ENCODE measurements at regions not wholly inside any gene's neighbourhood (a gene's known extent, or its start where the extent isn't known, plus 50 kb on each side); places are given as distances from the start of the nearest gene placed in this dataset.

DNA sequence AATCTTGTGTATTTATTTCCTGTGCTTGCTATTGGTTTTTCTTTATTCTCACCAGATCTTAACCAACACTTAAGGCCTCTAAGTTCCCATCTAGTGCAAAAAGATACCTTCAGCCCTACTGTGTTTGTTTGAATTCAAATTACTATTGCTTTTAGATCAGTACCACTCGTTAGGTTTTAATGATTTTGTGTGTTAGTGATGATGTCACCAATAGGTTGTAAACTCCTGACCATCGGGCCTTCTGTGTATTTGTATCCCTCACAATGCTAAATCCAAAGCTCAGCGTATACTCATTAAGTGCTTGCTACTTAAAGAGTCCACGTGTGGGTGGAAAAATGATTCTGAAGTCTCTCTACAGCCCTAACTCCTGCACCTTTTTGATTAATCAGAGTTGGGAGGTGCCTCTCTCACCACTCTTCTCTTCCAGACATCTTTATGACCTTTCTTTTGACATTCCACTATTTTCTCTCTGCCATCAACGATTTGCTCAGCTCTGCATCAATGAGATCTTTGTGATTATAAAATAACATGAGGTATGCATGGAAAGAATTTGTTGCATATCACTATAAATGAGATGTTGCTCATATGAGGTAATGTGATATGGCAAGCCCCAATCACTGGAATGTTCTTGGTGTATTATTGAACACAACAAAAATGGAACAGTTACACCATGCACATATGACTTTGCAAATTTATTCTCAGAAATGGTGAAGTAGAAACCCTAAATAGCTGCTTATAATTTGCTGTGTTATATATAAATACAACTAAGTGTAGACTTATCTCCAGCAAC is 55.1 kb upstream of the LAMA2 start:
- peak in 1 of 3 donors; percentile 19 for DNase-seq

DNA sequence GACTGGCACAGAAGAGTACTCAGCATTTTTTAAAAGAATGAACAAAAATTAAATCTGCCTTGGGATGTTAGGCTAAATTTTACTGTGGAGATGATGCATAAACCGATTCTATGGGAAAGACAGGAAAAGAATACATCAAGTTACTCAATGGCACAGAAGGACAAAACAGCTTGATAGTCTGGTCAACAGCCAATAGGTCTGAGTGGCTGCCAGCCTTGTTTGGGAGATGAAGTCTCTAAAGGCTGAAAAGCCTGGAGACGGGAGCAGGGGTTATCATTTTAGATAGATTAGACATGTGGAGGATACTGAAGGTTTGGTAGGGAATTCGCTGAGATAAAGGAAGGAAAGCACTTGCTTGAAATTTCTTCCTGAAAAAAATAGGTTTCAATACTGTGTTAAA is 56.3 kb upstream of the LAMA2 start:
- no peak for DNase-seq

DNA sequence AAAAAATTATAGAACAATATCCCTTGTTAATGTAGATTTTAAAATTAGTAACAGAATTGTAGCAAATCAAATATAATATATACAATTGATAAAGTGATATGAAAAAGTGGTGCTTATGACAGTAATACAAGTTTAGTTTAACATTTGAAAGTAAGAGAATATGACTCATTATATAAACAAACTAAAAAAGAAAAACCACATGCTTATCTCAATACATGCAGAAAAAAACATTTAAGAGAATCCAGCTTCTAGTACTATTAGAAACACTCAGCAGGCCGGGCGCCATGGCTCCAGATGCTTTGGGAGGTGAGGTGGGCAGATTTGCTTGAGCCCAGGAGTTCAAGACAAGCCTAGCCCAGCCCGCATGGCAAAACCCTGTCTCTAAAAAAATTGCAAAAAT is 60.7 kb upstream of the LAMA2 start:
- DNase-seq: no peak

DNA sequence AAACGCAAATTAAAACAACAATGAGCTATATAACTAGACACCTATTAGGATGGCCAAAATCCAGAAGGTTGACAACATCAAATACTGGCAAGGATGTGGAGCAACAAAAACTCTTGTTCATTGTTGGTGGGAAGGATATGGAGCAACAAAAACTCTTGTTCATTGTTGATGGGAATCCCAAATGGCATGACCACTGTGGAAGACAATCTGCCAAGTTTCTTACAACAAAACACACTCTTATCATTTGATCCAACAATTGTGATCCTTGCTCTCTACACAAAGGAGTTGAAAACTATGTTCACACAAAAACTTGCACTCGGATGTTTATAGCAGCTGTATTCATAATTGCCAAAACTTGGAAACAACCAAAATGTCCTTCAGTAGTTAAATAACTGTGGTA is 61.8 kb upstream of the LAMA2 start:
- no peak for DNase-seq

DNA sequence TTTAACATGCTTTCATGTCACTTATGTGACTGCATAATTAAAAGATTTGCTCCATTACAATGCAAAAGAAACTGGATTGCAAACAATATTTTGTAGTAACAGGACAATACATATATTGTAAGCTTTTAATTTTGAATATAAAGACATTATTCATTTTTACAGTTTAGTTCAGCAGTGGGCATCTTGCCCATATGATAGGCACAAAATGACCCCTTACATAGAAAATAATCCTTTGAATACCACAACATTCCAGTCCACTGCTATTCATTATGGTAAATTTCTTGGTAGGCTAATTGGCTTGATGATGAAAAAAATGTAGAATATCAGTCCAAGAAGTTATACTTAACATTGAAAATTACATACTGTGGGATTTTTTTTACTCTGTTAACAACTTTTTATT is 74.1 kb upstream of the LAMA2 start:
- no peak for DNase-seq

DNA sequence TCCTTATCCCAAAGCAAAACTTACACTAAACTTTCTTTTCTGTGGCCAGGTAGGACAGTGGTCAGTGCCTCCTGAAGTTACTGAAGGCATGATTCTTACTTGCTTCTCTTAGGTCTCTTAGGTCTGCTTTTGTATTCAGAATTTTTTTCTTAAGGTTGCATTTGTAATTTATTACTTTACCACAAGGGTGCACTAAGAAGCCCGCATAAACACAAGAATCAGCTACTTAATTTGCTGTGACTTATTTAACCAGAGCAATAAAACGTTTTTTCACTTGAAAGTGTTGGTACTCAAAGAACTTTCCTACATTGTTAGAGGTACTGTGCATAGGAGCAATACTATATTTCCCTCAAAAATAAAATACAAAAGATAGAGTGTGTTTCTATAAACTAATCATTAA is 75.4 kb upstream of the LAMA2 start:
- peak; percentile 14 to 49 (median 21) for DNase-seq

DNA sequence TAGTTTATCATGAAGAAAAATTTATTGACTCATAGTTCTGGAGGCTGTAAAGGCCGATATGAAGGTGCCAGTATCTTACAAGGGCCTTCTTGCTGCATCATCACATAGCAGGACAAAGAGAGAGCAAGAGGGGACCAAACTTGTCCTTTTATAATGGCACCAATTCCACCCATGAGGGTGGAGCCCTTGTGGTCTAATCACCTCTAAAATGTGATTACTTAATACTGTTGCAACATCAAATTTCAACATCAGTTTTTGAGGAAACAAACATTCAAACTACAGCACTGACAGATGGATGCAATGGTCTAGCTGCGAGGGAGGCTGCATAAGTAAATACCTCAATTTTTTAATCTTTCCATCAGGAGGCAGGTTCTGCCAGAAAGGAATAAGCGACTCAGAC is 76.7 kb upstream of the LAMA2 start:
- DNase-seq: peak in 1 of 3 donors; percentile 22

DNA sequence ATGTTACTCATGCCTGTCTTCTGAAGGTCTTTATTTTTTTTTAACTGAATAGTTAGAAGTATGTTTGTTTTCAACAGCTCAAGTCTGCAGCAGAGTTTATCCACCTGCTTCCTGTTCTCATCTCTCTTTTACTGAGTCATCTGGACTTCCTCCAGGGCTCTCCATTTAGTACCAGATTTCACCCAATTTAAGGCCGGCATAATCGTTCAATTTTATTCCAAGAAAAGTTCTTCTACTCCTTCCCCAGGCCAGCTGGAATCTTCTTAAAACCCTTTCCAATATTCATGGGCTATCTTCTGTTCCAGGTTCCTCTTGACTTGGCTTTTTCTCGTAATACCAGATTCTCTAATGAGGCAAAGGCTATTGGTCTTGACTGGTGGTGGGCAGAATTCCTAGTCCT is 79.0 kb upstream of the LAMA2 start:
- DNase-seq: no peak

DNA sequence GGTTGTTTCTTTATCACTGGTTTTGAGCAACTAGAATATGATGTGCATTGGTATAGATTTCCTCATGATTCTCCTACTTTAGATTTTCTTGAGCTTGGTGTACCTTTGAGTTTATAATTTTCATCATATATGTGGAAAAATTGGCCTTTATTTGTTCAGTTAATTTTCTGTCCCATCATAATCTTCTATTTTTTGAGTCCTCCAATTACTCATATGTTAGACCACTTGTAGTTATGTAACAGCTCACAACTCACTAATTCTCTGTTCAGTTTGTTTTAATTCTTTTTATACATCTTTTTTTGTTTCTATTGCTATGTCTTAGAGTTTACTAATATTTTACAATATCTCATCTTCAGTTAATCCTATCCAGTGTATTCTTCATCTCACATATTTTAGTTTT is 81.3 kb upstream of the LAMA2 start:
- no peak for DNase-seq

DNA sequence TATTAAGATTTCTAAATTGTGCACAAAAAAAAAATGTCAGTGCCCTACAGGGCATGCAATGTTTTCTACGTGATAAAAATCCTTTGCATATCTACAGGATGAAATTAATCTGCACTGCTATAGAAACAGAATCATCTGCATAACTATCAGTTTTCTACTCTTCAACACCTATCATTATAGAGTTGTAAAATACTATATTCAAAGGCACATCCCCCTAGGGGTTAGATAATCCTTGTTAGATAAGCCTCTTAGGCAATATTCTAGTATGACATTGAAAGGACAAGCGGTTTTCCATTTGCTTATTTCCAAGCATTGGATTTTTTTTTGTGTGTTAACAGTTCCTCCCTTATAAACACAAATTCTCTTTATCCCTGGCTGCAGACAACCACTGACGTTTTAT is 98.7 kb upstream of the LAMA2 start:
- no peak for DNase-seq

DNA sequence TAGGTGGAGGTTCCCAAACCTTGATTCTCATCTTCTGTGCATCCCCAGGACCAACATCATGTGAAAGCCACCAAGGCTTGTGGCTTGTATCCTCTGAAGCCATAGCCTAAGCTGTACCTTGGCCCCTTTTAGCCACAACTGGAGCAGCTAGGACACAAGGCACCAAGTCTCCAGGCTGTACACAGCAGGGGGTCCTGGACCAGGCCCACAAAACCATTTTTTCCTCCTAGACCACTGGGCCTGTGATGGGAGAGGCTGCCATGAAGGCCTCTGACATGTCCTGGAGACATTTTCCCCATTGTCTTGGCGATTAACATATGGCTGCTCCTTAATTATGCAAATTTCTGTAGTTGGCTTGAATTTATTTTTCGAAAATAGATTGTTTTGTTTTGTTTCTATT is 114.8 kb upstream of the LAMA2 start:
- no peak for DNase-seq

DNA sequence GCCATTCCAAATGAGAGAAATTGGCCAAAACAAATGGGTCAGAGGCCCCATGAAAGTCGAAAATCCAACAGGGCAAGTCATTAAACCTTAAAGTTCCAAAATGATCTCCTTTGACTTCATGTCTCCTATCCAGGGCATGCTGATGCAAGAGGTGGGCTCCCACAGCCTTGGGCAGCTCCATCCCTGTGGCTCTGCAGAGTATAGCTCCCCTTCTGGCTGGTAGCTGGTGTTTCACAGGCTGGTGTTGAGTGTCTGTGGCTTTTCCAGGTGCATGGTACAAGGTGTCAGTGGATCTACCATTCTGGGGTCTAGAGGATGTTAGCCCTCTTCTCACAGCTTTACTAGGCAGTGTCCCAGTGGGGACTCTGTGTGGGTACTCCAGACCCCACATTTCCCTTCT is 115.2 kb upstream of the LAMA2 start:
- DNase-seq: no peak

DNA sequence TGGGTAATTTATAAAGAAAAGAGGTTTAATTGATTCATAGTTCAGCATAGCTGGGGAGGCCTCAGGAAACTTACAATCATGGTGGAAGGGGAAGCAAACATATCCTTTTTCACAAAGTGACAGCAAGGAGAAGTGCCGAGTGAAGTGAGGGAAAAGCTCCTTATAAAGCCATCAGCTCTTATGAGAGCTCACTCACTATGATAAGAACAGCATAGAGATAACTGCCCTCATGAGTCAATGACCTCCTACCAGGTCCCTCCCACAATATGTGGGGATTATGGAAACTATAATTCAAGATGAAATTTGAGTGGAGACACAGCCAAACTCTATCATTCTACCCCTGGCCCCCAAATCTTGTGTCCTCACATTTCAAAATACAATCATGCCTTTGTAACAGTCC is 115.8 kb upstream of the LAMA2 start:
- DNase-seq: no peak

DNA sequence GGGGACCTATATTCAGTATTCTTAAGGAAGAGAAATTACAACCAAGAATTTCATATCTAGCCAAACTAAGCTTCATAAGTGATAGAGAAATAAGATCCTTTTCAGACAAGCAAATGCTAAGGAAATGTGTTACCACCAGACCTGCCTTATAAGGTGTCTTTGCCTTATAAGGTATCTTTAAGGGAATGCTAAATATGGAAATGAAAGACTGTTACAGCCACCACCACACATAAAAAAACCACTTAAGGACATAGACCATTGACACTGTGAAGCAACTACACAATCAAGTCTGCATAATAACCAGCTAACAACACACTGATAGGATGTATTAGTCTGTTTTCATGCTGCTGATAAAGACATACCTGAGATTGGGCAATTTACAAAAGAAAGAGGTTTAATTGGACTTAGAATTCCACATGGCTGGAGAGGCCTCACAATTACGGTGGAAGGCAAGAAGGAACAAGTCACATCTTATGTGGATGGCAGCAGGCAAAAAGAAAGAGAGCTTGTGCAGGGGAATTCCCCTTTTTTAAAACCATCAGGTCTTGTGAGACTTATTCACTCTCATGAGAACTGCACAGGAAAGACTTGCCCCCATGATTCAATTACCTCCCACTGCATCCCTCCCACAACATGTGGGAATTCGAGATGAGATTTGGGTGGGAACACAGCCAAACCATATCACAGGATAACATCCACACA is 119.2 kb upstream of the LAMA2 start:
- no peak for DNase-seq

DNA sequence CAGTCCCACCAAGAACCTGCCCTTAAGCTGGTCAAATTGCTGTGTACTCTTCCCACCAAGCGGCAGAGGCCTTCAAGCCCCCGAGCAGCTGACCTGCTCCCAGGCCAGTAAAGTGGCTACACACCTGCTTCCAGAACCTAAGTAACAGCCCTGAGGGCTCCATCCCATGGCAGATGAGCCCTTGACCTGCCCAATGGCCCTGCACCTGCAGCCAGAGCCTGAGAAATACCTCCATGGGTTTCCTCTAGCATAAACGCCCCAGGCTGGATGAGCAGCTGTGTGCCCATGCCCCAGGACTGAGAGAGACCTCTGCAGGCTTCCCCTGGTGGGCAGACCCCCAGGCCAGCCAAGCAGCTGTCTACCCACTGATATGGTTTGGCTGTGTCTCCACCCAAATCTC is 123.0 kb upstream of the LAMA2 start:
- DNase-seq: no peak

DNA sequence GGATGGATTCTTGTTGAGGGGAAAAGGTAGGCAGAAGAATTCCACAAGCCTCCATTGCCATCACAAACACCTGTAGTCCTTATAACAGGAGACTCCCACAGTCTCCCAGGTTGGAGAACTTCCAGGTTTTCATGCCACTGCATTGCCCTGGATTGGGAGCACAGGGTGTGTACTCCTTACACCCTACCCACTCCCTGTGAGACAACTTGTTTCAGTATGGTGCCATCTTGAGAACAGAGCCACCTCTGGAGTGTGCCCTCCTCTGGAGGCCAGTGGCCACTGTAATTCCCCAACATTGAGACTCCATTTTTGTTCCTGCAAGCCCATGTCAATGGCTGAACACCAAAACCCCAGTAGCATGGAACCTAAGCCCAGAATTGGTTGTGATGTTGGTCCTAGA is 123.5 kb upstream of the LAMA2 start:
- DNase-seq: no peak

DNA sequence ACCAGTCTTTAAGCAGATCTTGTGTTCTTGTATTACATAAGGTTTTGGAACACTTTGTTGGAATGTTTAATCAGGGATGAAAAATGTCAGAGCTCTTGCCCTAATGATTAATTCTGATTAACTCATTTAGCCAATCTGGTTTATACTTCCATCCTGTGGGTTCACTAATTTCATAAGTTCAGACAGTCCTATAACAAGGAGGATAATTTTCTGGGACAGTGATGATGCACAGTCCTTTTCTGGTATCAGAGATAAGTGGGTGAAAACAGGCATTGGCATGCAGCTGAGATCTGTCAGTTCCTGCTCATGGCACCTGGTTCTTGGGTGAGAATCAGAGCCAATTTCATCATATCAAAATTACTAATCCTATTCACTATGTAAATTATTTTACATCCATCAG is 125.0 kb upstream of the LAMA2 start:
- no peak for DNase-seq

DNA sequence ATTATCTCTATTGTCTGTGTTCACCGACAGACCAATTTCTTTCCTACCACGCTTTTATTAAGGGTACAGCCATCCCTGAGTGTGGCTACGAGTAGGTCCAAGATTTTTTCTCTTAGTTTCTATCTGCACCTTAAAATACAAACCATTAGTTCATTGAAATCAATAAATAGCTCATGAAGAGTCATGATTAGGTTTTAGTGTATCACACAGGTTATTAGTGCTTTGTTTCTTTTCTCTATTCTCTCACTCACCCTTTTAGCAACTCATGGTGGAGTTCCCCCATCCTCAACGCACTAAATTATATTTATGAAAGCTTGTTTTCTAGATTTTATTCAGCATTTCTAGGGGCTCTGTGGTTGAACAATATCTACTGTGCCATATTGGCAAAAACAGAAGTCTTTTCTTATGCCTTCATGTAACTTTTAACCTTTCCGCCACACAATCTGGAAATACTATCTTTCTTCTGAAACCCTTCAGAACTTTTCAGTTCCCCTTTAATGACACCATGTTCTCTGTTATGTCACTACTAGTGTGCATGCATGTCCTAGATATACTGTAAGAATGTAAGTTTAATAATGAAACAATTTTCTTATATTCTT is 128.2 kb upstream of the LAMA2 start:
- no peak for DNase-seq

DNA sequence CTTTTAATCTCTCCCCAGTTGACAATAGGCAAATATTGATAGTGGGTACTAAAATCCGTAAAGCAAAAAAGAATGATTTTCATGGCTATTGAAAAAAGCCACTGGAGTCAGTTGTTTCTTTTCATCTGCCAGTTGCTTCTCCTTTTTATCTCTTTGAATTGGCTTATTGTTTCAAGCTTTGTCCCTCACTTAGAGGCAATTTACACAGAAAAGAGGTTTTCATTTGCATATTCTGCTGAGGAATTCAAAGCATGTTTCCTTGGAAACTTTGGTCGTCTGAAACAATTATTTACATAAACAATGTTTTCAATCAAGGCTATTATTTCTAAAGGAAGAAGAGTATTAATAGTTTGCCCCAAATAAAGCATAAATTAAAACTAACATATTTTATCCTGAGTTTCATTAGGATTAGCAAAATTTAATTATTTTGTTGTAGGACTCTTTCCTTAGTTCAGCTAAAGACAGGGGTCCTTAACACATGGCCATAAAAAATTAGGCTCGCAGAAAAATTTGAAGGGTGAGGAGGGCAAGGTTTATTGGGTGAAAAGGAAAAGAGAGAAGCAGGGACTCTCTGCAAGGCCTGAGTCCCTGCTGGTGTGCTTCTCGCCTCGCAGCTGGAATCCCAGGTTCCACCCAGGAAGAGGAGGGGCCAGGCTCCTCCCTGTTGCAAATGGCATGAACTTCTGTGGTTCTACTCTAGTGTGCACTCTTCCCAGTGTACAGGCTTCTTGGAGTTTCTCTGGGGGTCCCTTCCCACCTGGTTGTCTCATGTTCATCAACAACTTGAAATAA is 138.8 kb upstream of the LAMA2 start:
- no peak for DNase-seq

DNA sequence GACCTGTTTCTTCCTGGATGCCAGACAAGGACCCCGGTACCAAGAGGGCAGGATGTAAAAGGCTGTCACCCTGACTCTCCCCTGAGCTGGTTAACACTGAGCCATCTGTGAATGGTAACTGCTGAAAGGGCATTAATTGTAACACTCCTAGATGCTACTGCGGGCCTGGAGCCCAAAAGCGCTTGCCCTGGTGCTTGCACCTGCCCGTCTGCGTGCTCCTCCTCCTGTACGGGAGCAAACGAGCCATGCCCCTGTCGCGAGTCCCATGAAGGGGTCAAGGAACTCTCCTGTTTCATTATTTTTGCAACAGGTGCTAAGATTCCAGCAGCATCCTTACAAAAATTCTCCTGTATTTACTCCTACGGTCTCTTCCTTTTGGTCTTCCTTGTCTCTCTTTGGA is 140.0 kb upstream of the LAMA2 start:
- DNase-seq: no peak

DNA sequence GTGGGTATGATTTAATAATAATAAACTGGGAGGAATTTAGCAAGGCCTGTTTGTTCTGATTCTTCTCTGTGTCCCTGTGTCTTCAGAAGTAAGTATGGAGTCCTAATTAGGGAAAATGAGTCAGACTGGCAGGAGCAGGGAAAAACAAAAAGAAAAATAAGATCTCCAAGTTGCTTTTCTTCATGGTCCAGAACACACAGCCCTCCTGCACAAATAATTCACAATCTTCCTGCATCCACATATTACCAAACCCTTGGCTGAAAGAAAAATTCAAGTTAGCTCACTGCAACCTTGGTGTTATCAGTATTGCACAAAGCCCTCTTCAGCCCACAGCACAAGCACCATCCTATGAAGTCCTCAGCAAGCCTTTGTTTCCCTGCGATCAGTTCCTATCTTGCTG is 142.0 kb upstream of the LAMA2 start:
- DNase-seq: no peak

DNA sequence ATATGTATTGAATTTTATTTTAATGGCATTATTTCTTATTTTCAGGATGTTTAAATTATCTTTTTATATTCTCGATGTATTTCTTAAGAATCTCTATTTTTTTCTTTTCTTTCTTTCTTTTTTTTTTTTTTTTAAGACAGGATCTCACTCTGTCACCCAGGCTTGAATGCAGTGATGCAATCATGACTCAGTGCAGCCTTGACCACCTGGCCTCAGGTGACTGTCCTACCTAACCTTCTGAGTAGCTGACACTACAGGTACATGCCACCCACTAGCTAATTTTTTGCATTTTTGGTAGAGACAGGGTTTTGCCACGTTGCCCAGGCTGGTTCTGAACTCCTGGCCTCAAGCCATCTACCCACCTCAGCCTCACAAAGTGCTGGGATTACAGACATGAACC is 143.8 kb upstream of the LAMA2 start:
- no peak for DNase-seq

DNA sequence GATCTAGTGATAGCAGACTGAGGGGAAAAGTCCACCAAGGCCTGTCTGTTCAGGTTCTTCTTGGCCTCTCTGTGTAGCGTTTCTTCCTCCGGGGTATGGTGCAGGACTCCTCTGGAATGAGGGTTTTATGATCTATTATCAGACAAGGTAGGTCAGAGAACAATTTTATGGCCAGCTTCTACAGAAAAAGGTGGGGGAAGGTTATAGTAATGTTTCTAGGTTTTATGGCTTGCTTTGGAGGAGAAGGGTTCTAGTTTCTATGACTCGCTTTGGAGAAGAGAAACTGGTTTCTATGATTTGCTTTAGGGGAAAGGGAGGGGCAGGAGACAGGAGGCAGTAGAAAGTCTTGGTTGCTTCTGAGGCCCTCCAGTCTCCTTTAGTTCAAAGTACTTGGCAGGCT is 144.8 kb upstream of the LAMA2 start:
- no peak for DNase-seq
